ENCODE measurements at regions not wholly inside any gene's neighbourhood (a gene's known extent, or its start where the extent isn't known, plus 50 kb on each side); places are given as distances from the start of the nearest gene placed in this dataset.

GRCh38 chr4:19156786-19157185, 1094.9 kb upstream of the SLIT2 start:
- TF ChIP-seq POU6F1 (CRISPR knock-in tag; IDR thresholded peaks at IDR 0.05; ENCODE audit: borderline replicate concordance, low read depth) (no peak), CSDC2 (CRISPR knock-in tag; IDR thresholded peaks at IDR 0.05) (no peak), BACH2 (CRISPR knock-in tag; IDR thresholded peaks at IDR 0.05; ENCODE audit: borderline replicate concordance) (no peak), ISL1 (CRISPR knock-in tag; IDR thresholded peaks at IDR 0.05) (no peak), PATZ1 (CRISPR knock-in tag; IDR thresholded peaks at IDR 0.05; ENCODE audit: borderline replicate concordance) (no peak), ZNF8 (CRISPR knock-in tag; IDR thresholded peaks at IDR 0.05) (no peak), PPARA (CRISPR knock-in tag; IDR thresholded peaks at IDR 0.05; ENCODE audit: borderline replicate concordance) (no peak), OSR1 (CRISPR knock-in tag; IDR thresholded peaks at IDR 0.05) (no peak), TOX (CRISPR knock-in tag; IDR thresholded peaks at IDR 0.05; ENCODE audit: borderline replicate concordance) (no peak)
- TF ChIP-seq, protein P1, sequence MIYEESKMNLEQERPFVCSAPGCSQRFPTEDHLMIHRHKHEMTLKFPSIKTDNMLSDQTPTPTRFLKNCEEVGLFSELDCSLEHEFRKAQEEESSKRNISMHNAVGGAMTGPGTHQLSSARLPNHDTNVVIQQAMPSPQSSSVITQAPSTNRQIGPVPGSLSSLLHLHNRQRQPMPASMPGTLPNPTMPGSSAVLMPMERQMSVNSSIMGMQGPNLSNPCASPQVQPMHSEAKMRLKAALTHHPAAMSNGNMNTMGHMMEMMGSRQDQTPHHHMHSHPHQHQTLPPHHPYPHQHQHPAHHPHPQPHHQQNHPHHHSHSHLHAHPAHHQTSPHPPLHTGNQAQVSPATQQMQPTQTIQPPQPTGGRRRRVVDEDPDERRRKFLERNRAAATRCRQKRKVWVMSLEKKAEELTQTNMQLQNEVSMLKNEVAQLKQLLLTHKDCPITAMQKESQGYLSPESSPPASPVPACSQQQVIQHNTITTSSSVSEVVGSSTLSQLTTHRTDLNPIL (CRISPR knock-in tag; IDR thresholded peaks at IDR 0.05; ENCODE audit: low read depth): no peak

Data from SK-N-SH treated with all-trans-retinoic acid at 6 μM for 48 hours (cell line).